ENCODE measurements at regions not wholly inside any gene's neighbourhood (a gene's known extent, or its start where the extent isn't known, plus 50 kb on each side); places are given as distances from the start of the nearest gene placed in this dataset.
A peak's percentile ranks its signal among the peaks of the same experiment; 100 is the strongest.

- TF ChIP-seq SIN3A (IDR thresholded peaks at IDR 0.05; ENCODE audit: borderline replicate concordance, low read depth, low read length) (peak; percentile 99), YY1 (IDR thresholded peaks at IDR 0.05; ENCODE audit: low read depth) (no peak), NFIC (IDR thresholded peaks at IDR 0.05; ENCODE audit: borderline replicate concordance) (peak; percentile 100), RAD21 (IDR thresholded peaks at IDR 0.05; ENCODE audit: low read length) (no peak), TEAD4 (IDR thresholded peaks at IDR 0.05; ENCODE audit: borderline replicate concordance, insufficient read depth) (peak; percentile 100), GABPA (IDR thresholded peaks at IDR 0.05; ENCODE audit: low read depth) (0 out of 2 replicates have a peak, but pooled peaks have one; percentile 34), FOSL2 (IDR thresholded peaks at IDR 0.05; ENCODE audit: borderline replicate concordance, low read depth) (peak; percentile 94), TCF12 (IDR thresholded peaks at IDR 0.05) (peak; percentile 100), RCOR1 (IDR thresholded peaks at IDR 0.05; ENCODE audit: low read length) (peak; percentile 47; the same call in 1 of the 2 replicates), EP300 (IDR thresholded peaks at IDR 0.05; ENCODE audit: borderline replicate concordance in 1 of 2, low read depth in 1 of 2, low read length in 1 of 2) (peak; percentile 89 to 100), TAF1 (IDR thresholded peaks at IDR 0.05; ENCODE audit: borderline replicate concordance, low read depth, low read length) (peak; percentile 63; the same call in 1 of the 2 replicates), IRF3 (IDR thresholded peaks at IDR 0.05; ENCODE audit: low read depth, low read length) (no peak), FOXJ3 (CRISPR knock-in tag; IDR thresholded peaks at IDR 0.05) (no peak), USF1 (IDR thresholded peaks at IDR 0.05; ENCODE audit: borderline replicate concordance, low read depth) (peak; percentile 30; the same call in 1 of the 2 replicates), MXI1 (IDR thresholded peaks at IDR 0.05; ENCODE audit: low read depth, low read length) (no peak)
- TF ChIP-seq, protein P1, sequence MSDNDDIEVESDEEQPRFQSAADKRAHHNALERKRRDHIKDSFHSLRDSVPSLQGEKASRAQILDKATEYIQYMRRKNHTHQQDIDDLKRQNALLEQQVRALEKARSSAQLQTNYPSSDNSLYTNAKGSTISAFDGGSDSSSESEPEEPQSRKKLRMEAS (IDR thresholded peaks at IDR 0.05; ENCODE audit: low read depth) = peak; percentile 85
- TF ChIP-seq, protein P2, sequence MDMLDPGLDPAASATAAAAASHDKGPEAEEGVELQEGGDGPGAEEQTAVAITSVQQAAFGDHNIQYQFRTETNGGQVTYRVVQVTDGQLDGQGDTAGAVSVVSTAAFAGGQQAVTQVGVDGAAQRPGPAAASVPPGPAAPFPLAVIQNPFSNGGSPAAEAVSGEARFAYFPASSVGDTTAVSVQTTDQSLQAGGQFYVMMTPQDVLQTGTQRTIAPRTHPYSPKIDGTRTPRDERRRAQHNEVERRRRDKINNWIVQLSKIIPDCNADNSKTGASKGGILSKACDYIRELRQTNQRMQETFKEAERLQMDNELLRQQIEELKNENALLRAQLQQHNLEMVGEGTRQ (IDR thresholded peaks at IDR 0.05; ENCODE audit: borderline replicate concordance, low read depth, low read length) = no peak
Measured at GRCh38 chr3:101940521-101941317, 91.4 kb downstream of the NFKBIZ start (continued).
